HAP-1 (cell line): ENCODE measurements at regions not wholly inside any gene's neighbourhood (a gene's known extent, or its start where the extent isn't known, plus 50 kb on each side); places are given as distances from the start of the nearest gene placed in this dataset.
"Not testable (repeated sequence)": the region's sequence is repeated elsewhere in the genome, so short reads cannot be mapped to it uniquely, and the experiment has no call there.

Source experiments
- DNase-seq, 2 experiments: peaks; one replicate each; pipeline ENCODE4 v3.0.0-alpha.2; 2016 to 2020; ENCODE audit warnings: low spot score in 2 of 2
- H3K27me3 ChIP-seq: fragments of 250-450 bp; sonication (Bioruptor Pico); 2 replicates; pipeline ENCODE4 v1.5.1; 2020; ENCODE audit warnings: low read depth, mild to moderate bottlenecking, moderate library complexity
- H3K36me3 ChIP-seq: fragments of 250-450 bp; sonication (Bioruptor Pico); replicated peaks from 2 replicates; pipeline ENCODE4 v1.5.1; 2020; ENCODE audit warnings: mild to moderate bottlenecking
- H3K4me1 ChIP-seq: fragments of 250-450 bp; sonication (Bioruptor Pico); 2 replicates; pipeline ENCODE4 v1.5.1; 2020; ENCODE audit warnings: mild to moderate bottlenecking
- H3K4me3 ChIP-seq: fragments of 250-450 bp; sonication (Bioruptor Pico); 2 replicates; pipeline ENCODE4 v1.5.1; 2020; ENCODE audit warnings: mild to moderate bottlenecking, moderate library complexity
- H3K9me3 ChIP-seq: fragments of 250-450 bp; sonication (Bioruptor Pico); 2 replicates; pipeline ENCODE4 v1.5.1; 2020; ENCODE audit warnings: mild to moderate bottlenecking, moderate library complexity
- in situ Hi-C: fragments of 300-500 bp; cut with MboI; formaldehyde crosslinking; loops from 3 replicates; pipeline ENCODE4 v1.14.3; 2020; ENCODE audit warnings: low sequenced_read_pairs, inconsistent platforms, mixed read lengths

DNA sequence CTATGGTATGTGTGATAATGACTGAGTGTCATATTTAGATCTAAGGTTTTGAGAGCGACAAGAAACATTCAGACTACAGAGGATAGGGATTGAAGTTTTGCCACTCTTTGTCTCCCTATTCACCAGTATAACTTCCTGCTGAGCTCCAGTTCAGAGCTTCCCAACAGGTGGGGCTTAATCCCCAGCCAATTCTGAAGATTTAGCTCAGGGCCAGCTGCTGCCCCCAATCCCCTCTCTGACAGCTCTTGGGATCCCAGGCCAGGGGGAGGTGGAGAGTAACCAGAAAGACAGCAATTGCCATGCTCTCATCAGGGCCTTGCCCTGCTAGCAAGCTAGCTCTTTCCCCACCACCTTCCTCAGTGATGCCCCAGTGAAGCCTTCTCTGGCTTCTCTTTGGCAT is 57.8 kb downstream of the TRIL start:
- peaks cover 13% of the 10 kb centered on the region for H3K4me1 ChIP-seq
- DNase-seq = no peak
- no peak overlapping the region for H3K4me3 ChIP-seq
- H3K36me3 ChIP-seq = no peaks in the 10 kb centered on the region
- H3K9me3 ChIP-seq = no peaks in the 10 kb centered on the region
- in situ Hi-C loops = no loop called here
- H3K27me3 ChIP-seq = peaks cover 7% of the 10 kb centered on the region

DNA sequence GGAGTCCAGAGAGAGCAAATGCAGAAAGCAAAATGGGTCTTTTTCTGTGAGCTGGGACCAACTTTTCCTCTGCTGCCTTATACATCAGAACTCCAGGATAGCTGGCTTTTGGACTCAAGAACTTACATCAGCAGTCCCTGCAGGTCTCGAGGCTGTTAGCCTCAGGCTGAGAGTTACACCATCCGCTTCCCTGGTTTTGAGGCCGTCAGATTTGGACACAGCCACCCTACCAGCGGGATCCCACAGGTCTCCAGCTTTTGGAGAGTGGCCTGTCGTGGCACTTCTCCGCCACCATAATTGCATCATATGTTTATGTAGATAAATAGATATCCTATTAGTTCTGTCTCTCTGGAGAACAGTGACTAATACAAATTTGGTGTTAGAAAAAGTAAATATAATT is 64.2 kb downstream of the TRIL start:
- peaks cover 12% of the 10 kb centered on the region; the same call in 1 of the 2 replicates for H3K27me3 ChIP-seq
- no peak for DNase-seq
- in situ Hi-C loops = no loop called here
- H3K9me3 ChIP-seq = no peaks in the 10 kb centered on the region
- no peaks in the 10 kb centered on the region for H3K36me3 ChIP-seq
- no peaks in the 10 kb centered on the region for H3K4me1 ChIP-seq
- no peak overlapping the region for H3K4me3 ChIP-seq

DNA sequence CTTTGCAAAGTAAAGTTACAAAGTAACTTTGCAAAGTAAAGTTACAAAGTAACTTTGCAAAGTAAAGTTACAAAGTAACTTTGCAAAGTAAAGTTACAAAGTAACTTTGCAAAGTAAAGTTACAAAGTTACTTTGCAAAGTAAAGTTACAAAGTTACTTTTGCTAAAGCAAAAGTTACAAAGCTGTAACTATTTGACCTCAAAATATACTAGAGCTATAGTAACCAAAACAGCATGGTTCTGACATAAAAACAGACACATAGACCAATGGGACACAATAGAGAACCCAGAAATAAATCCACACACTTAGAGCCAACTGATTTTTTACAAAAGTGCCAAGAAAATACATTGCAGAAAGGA is 66.3 kb downstream of the TRIL start:
- peaks cover 12% of the 10 kb centered on the region; the same call in 1 of the 2 replicates for H3K27me3 ChIP-seq
- H3K9me3 ChIP-seq, in situ Hi-C loops, H3K4me1 ChIP-seq, H3K36me3 ChIP-seq, DNase-seq, H3K4me3 ChIP-seq: not testable (repeated sequence)

DNA sequence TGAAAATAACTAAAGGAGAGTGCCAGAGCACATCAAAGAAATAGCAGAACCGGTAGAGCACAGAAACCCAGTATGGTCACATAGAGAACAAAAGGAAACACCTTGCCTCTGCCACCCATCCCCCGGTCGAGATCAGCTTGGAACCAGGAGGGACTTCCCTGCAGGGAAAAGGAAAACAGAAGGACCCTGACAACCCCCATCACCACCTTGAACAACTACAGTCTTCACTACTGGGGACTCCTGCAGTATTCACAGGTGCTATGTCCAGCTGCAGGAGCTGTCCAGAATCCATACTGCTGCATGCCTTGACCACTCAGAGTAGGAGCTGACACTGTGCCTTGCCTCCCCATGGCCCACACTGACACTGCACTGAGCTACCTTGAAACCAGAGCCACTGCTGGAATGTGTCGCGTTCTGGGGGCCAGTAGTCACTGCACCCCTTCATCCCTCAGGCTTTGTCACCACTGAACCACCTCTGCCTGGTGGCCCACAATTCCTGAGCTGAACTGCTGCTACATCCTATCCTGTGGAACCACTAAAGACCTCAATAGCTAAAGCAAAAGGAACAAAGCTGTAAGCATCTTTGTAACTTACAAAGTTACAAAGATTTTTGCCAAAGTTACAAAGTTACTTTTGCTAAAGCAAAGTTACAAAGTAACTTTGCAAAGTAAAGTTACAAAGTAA is 66.8 kb downstream of the TRIL start:
- Histone ChIP-seq H3K27me3 (peaks cover 12% of the 10 kb centered on the region; the same call in 1 of the 2 replicates), H3K4me3 (no peak overlapping the region), H3K4me1 (no peaks in the 10 kb centered on the region), H3K36me3 (no peaks in the 10 kb centered on the region), H3K9me3 (no peaks in the 10 kb centered on the region)
- DNase-seq = no peak
- in situ Hi-C loops = no loop called here

DNA sequence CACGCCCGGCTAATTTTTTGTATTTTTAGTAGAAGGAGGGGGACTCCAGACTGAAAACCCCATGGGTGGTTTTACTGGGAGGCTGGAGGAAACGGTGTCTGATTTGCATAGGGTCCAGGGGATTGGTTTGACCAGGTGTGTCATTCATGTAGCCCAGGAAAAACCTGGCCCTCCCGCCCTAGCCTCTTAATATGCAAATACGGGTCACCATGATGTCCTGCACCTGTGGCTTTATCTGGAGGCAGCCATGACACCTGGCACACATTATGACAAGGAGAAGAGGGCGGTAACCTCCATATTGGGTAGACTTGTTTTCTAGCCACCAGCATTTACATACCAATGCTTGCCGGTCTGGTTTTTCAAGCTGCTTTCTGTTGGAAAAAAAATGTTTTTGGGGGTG is 68.0 kb downstream of the TRIL start:
- H3K36me3 ChIP-seq = no peaks in the 10 kb centered on the region
- peaks cover 14% of the 10 kb centered on the region for H3K27me3 ChIP-seq
- no peak overlapping the region for H3K4me3 ChIP-seq
- no peaks in the 10 kb centered on the region for H3K4me1 ChIP-seq
- in situ Hi-C loops = no loop called here
- no peaks in the 10 kb centered on the region for H3K9me3 ChIP-seq
- DNase-seq = peak in 1 of 2 experiments; percentile 9

DNA sequence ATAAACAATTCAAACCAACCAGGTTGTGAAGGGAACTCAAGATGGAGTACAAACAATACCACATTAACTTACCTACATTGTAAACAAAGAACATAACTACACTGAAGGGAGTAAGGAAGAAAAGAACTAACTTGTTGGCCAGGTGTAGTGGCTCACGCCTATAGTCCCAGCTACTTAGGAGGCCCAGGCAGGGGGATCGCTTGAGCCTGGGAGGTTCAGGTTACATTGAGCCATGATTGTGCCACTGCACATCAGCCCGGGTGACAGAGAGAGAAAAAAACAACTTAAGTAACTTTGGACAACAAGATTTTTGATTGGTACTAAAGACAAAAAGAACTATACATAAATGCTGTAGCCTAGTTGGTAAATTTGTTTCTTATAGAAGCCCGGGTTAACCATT is 68.8 kb downstream of the TRIL start:
- Histone ChIP-seq H3K27me3 (peaks cover 22% of the 10 kb centered on the region), H3K4me3 (no peak overlapping the region), H3K9me3 (no peaks in the 10 kb centered on the region), H3K36me3 (no peaks in the 10 kb centered on the region), H3K4me1 (no peaks in the 10 kb centered on the region)
- no peak for DNase-seq
- in situ Hi-C loops = no loop called here

DNA sequence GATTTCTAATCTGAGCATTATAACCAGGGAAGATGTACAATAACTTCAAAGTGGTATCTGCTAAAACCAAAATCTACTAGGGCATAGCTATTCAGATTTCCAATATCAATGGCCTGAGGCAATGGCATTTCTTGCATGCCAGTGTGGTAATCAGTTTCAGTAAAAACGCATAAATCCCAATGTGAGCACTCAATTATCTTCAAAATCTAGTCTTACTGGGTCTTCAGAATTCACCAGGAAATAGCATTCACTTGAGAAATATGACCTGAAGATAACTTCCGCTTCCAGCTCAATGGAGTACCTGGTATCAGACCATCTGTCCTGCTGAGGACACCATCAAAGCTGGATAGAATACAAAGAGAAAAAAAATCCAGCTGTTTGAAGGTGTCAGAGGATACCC is 72.4 kb downstream of the TRIL start:
- no peaks in the 10 kb centered on the region for H3K9me3 ChIP-seq
- peaks cover 26% of the 10 kb centered on the region for H3K27me3 ChIP-seq
- H3K4me1 ChIP-seq = no peaks in the 10 kb centered on the region
- no peak overlapping the region for H3K4me3 ChIP-seq
- in situ Hi-C loops = no loop called here
- H3K36me3 ChIP-seq = no peaks in the 10 kb centered on the region
- no peak for DNase-seq

DNA sequence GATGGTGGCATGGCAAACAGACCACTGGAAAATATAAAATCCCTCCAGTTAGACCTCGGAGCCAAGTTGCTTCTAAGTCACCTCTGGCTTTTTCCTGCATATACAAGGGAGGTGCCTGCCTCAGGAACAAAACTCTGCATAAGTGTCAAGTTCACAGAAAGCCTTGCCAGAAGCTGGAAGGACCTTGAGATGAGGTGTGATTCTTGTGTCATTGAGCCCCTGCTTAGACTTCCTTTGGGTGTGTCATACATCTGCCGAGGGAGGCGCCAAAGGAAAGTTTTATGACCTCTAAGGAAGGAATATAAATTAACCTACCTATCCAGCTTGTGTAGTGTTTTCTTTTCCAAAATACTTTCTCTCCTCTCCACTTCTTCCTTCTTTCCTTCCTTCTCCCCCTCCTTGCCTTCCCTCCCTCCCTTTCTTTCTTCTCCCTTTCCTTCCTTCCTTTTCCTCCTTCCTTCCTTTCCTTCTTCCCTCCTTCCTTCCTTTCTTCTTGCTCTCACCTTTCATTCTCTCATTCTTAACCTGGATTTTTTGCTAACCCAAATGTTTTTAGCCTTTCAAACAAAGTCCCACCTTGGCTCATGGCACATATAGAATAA is 75.2 kb downstream of the TRIL start:
- no peak for DNase-seq
- H3K4me3 ChIP-seq = no peak overlapping the region
- in situ Hi-C loops = no loop called here

DNA sequence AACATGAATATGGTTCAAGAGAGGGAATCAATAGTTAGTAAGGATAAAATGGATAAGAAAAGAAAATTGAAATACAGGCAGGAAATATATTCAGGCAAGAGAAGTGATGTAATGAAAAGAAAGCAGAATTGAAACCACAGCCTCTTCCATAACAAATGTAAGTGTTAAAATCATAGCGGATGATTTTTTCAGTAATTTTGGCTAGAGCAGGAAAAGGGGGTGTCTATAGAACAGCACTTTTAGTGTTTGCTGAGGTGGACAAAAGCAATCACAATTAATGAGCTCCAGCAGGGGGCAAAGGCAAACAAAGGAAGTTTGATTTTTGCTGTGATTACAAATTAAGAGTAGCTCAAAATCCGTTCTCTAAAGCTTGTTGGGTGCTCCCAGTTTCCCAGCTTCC is 79.0 kb downstream of the TRIL start:
- DNase-seq = no peak
- in situ Hi-C loops = no loop called here
- Histone ChIP-seq H3K4me1 (no peaks in the 10 kb centered on the region), H3K4me3 (no peak overlapping the region), H3K36me3 (no peaks in the 10 kb centered on the region), H3K27me3 (peaks cover 43% of the 10 kb centered on the region), H3K9me3 (no peaks in the 10 kb centered on the region)

More for the DNA sequence above, 75.2 kb downstream of the TRIL start:
- no peaks in the 10 kb centered on the region for H3K36me3 ChIP-seq
- H3K4me1 ChIP-seq = no peaks in the 10 kb centered on the region
- H3K27me3 ChIP-seq = peaks cover 45% of the 10 kb centered on the region
- no peaks in the 10 kb centered on the region for H3K9me3 ChIP-seq

DNA sequence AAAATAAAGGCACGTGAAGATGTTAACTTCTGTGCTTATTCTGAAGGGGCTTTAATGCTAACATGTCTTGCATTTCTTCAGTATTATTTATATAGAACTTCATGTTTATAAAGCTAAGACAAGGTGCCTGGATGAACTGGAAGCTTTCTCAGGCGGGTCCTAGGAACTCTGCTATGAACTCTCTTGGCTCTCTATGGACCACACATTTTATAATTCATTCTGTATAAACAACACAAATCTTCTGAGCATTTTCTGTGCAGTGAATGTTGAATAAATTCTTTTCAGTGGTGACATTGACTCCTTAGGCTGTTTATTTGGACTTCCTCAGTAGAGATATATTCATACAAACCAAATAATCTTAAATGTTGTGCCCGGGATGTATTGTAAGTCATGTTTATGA is 79.6 kb downstream of the TRIL start:
- in situ Hi-C loops = no loop called here

More for the DNA sequence above, 79.6 kb downstream of the TRIL start:
- no peak for DNase-seq
- Histone ChIP-seq H3K4me1 (no peaks in the 10 kb centered on the region), H3K9me3 (no peaks in the 10 kb centered on the region), H3K27me3 (peaks cover 38% of the 10 kb centered on the region), H3K4me3 (no peak overlapping the region), H3K36me3 (no peaks in the 10 kb centered on the region)
